ENCODE measurements at regions not wholly inside any gene's neighbourhood (a gene's known extent, or its start where the extent isn't known, plus 50 kb on each side); places are given as distances from the start of the nearest gene placed in this dataset.
A peak's percentile ranks its signal among the peaks of the same experiment; 100 is the strongest.

GRCh38 chr13:72109863-72110262 is 242.9 kb upstream of the DACH1 start:
- DNase-seq (ENCODE audit: low spot score): no peak
- peak overlapping the region; percentile 48 for H3K27ac ChIP-seq (ENCODE audit: poor library complexity, severe bottlenecking)
- TF ChIP-seq CTCF (IDR thresholded peaks at IDR 0.05; ENCODE audit: poor library complexity, severe bottlenecking): no peak
- H3K27me3 ChIP-seq (ENCODE audit: insufficient read depth, poor library complexity, severe bottlenecking): no peaks in the 10 kb centered on the region
- no peak overlapping the region for H3K4me3 ChIP-seq (ENCODE audit: severe bottlenecking)
- peak; percentile 83 for ATAC-seq (ENCODE audit: low read depth)
- H3K9me3 ChIP-seq (ENCODE audit: severe bottlenecking): no peaks in the 10 kb centered on the region
- H3K4me1 ChIP-seq (ENCODE audit: insufficient read depth, poor library complexity, severe bottlenecking): peaks cover 15% of the 10 kb centered on the region
- H3K36me3 ChIP-seq (ENCODE audit: low read depth): no peaks in the 10 kb centered on the region

GRCh38 chr13:72104656-72105180 is 237.7 kb upstream of the DACH1 start:
- Histone ChIP-seq H3K4me1 (ENCODE audit: insufficient read depth, poor library complexity, severe bottlenecking) (peaks cover 6% of the 10 kb centered on the region), H3K4me3 (ENCODE audit: severe bottlenecking) (no peak overlapping the region), H3K36me3 (ENCODE audit: low read depth) (no peaks in the 10 kb centered on the region), H3K27ac (ENCODE audit: poor library complexity, severe bottlenecking) (no peak overlapping the region), H3K27me3 (ENCODE audit: insufficient read depth, poor library complexity, severe bottlenecking) (no peaks in the 10 kb centered on the region), H3K9me3 (ENCODE audit: severe bottlenecking) (no peaks in the 10 kb centered on the region)
- ATAC-seq (ENCODE audit: low read depth) (no peak), DNase-seq (ENCODE audit: low spot score) (no peak)
- TF ChIP-seq CTCF (IDR thresholded peaks at IDR 0.05; ENCODE audit: poor library complexity, severe bottlenecking): no peak

DNA sequence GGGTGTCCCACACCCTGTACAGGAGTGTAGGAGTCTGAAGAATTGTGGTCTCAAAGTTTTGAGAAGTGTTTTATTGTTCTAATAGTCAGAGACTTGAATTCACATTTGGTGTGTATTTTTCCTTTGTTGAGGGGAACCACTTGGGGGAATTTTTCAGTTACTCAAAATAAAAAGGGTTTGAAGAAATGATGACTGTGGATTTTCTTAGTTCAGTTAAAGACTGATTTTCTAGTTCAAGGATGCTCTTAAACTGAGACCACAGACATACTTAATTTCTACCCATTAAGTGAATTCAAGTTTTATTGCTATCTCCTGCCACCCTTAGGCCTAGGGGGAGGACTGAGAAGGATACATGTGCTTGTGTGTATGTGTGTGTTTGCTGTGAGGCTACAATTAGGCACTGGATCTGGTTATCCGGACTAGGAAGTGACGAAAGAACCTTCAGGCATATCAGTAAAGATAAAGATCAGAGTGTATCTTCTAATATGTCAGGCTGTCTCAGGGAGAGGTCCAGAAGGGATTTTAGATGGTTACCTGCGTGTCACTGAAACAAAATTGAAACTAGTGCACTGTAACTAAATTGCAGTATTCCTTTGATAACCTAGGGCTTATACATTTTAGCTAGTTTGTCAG is 234.9 kb upstream of the DACH1 start:
- no peak for DNase-seq (ENCODE audit: low spot score)
- TF ChIP-seq CTCF (IDR thresholded peaks at IDR 0.05; ENCODE audit: poor library complexity, severe bottlenecking): no peak
- Histone ChIP-seq H3K27ac (ENCODE audit: poor library complexity, severe bottlenecking) (no peak overlapping the region), H3K4me1 (ENCODE audit: insufficient read depth, poor library complexity, severe bottlenecking) (peaks cover 5% of the 10 kb centered on the region), H3K4me3 (ENCODE audit: severe bottlenecking) (no peak overlapping the region), H3K27me3 (ENCODE audit: insufficient read depth, poor library complexity, severe bottlenecking) (no peaks in the 10 kb centered on the region), H3K36me3 (ENCODE audit: low read depth) (no peaks in the 10 kb centered on the region), H3K9me3 (ENCODE audit: severe bottlenecking) (no peaks in the 10 kb centered on the region)
- no peak for ATAC-seq (ENCODE audit: low read depth)

DNA sequence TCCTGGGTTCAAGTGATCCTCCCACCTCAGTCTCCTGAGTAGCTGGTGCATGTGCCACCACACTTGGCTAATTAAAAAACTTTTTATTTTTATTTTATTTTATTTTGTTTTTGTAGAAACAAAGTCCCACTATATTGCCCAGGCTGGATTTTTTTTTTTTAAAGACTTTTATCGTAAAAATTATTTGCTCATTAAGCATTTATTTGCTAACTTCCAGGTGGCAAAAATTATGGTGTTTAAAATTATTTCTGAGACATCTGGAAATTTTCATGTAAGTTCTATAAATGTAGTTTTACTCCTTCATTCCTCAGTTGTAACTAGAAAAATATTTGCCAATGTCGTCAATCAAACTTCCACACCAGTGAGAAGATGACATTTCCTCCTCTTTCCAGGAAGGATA is 233.3 kb upstream of the DACH1 start:
- Histone ChIP-seq H3K27ac (ENCODE audit: poor library complexity, severe bottlenecking) (no peak overlapping the region), H3K9me3 (ENCODE audit: severe bottlenecking) (no peaks in the 10 kb centered on the region), H3K36me3 (ENCODE audit: low read depth) (no peaks in the 10 kb centered on the region), H3K4me1 (ENCODE audit: insufficient read depth, poor library complexity, severe bottlenecking) (peaks cover 5% of the 10 kb centered on the region), H3K27me3 (ENCODE audit: insufficient read depth, poor library complexity, severe bottlenecking) (no peaks in the 10 kb centered on the region), H3K4me3 (ENCODE audit: severe bottlenecking) (no peak overlapping the region)
- ATAC-seq (ENCODE audit: low read depth) (no peak), DNase-seq (ENCODE audit: low spot score) (no peak)
- no peak for TF ChIP-seq CTCF (IDR thresholded peaks at IDR 0.05; ENCODE audit: poor library complexity, severe bottlenecking)

- H3K9me3 ChIP-seq (ENCODE audit: severe bottlenecking): no peaks in the 10 kb centered on the region
- no peak for DNase-seq (ENCODE audit: low spot score)
- H3K4me1 ChIP-seq (ENCODE audit: insufficient read depth, poor library complexity, severe bottlenecking): peaks cover 5% of the 10 kb centered on the region
- no peaks in the 10 kb centered on the region for H3K36me3 ChIP-seq (ENCODE audit: low read depth)
- H3K4me3 ChIP-seq (ENCODE audit: severe bottlenecking): no peak overlapping the region
- peak; percentile 56 for ATAC-seq (ENCODE audit: low read depth)
- no peaks in the 10 kb centered on the region for H3K27me3 ChIP-seq (ENCODE audit: insufficient read depth, poor library complexity, severe bottlenecking)
- no peak for TF ChIP-seq CTCF (IDR thresholded peaks at IDR 0.05; ENCODE audit: poor library complexity, severe bottlenecking)
- H3K27ac ChIP-seq (ENCODE audit: poor library complexity, severe bottlenecking): no peak overlapping the region
Observed at GRCh38 chr13:72097568-72097967, 230.6 kb upstream of the DACH1 start.
